HG02588 (cell line): ENCODE measurements at regions not wholly inside any gene's neighbourhood (a gene's known extent, or its start where the extent isn't known, plus 50 kb on each side); places are given as distances from the start of the nearest gene placed in this dataset.

Experiments
- ATAC-seq: cut with Tn5 transposase; IDR thresholded peaks from one replicate; pipeline ENCODE4 v1.9.1; 2021; ENCODE audit warnings: mild to moderate bottlenecking, moderate library complexity; ENCODE audit not compliant: unreplicated experiment

GRCh38 chr11:97107604-97108003 is 717.8 kb downstream of the JRKL start:
- ATAC-seq = no peak

GRCh38 chr11:97109078-97109477 is 719.3 kb downstream of the JRKL start:
- ATAC-seq = no peak

- ATAC-seq = no peak
These were observed 720.6 kb downstream of the JRKL start for GRCh38 chr11:97110376-97110775.

- no peak for ATAC-seq
These were observed 721.7 kb downstream of the JRKL start for GRCh38 chr11:97111559-97111958.

- no peak for ATAC-seq
These were observed 728.9 kb downstream of the JRKL start for GRCh38 chr11:97118614-97119200.

- ATAC-seq = no peak
These were observed 733.4 kb downstream of the JRKL start for GRCh38 chr11:97123237-97123636.

- no peak for ATAC-seq
These were observed 746.3 kb downstream of the JRKL start for GRCh38 chr11:97136067-97136466.

GRCh38 chr11:97140885-97141494 is 751.2 kb downstream of the JRKL start:
- ATAC-seq = no peak

- no peak for ATAC-seq
These were observed 753.6 kb downstream of the JRKL start for GRCh38 chr11:97143463-97143862.

GRCh38 chr11:97149741-97150140 is 759.9 kb downstream of the JRKL start:
- no peak for ATAC-seq

GRCh38 chr11:97157221-97157740 is 767.5 kb downstream of the JRKL start:
- ATAC-seq = no peak

GRCh38 chr11:97158243-97158642 is 768.4 kb downstream of the JRKL start:
- no peak for ATAC-seq

GRCh38 chr11:97163631-97164191 is 773.9 kb downstream of the JRKL start:
- no peak for ATAC-seq

- ATAC-seq = no peak
These were observed 812.2 kb downstream of the JRKL start for GRCh38 chr11:97201743-97202612.

GRCh38 chr11:97202613-97203292 is 812.9 kb downstream of the JRKL start:
- no peak for ATAC-seq

- no peak for ATAC-seq
These were observed 828.2 kb downstream of the JRKL start for GRCh38 chr11:97218011-97218410.

- ATAC-seq = no peak
These were observed 833.8 kb downstream of the JRKL start for GRCh38 chr11:97223647-97224046.

- no peak for ATAC-seq
These were observed 834.6 kb downstream of the JRKL start for GRCh38 chr11:97224396-97224795.

- ATAC-seq = no peak
These were observed 836.0 kb downstream of the JRKL start for GRCh38 chr11:97225794-97226193.

- ATAC-seq = no peak
These were observed 840.1 kb downstream of the JRKL start for GRCh38 chr11:97229936-97230335.

GRCh38 chr11:97231231-97231630 is 841.4 kb downstream of the JRKL start:
- no peak for ATAC-seq
